Mesodermal cell (in vitro differentiated cells): ENCODE measurements at regions not wholly inside any gene's neighbourhood (a gene's known extent, or its start where the extent isn't known, plus 50 kb on each side); places are given as distances from the start of the nearest gene placed in this dataset.
"Not testable (repeated sequence)": the region's sequence is repeated elsewhere in the genome, so short reads cannot be mapped to it uniquely, and the experiment has no call there.

Source experiments
- H3K27ac ChIP-seq: 2 replicates; pipeline ENCODE4 v1.7.0; 2013; ENCODE audit warnings: mild to moderate bottlenecking, low read depth, low read length, moderate library complexity; ENCODE audit not compliant: severe bottlenecking
- H3K36me3 ChIP-seq: 2 replicates; pipeline ENCODE4 v1.7.1; 2013; ENCODE audit warnings: mild to moderate bottlenecking, low read length, moderate library complexity; ENCODE audit not compliant: control insufficient read depth, insufficient read depth
- H3K4me1 ChIP-seq: one replicate; pipeline ENCODE4 v1.7.1; 2013; ENCODE audit warnings: mild to moderate bottlenecking, low read length; ENCODE audit not compliant: insufficient read depth, control insufficient read depth, poor library complexity, severe bottlenecking
- H3K4me3 ChIP-seq: 2 replicates; pipeline ENCODE4 v1.7.0; 2013; ENCODE audit warnings: low read length, control low read depth, mild to moderate bottlenecking; ENCODE audit not compliant: insufficient read depth, poor library complexity, severe bottlenecking; ENCODE audit errors: extremely low read depth
- H3K9me3 ChIP-seq: 2 replicates; pipeline ENCODE4 v1.7.1; 2013; ENCODE audit warnings: mild to moderate bottlenecking, low read length, moderate library complexity; ENCODE audit not compliant: control insufficient read depth
- WGBS, 2 experiments: methylation state at CpG; one replicate each; pipeline ENCODE4 v1.1.5; 2013; ENCODE audit warnings: missing lambda C conversion rate in 2 of 2; ENCODE audit not compliant: insufficient coverage in 2 of 2; 5-methylcytosine and 5-hydroxymethylcytosine counted together

DNA sequence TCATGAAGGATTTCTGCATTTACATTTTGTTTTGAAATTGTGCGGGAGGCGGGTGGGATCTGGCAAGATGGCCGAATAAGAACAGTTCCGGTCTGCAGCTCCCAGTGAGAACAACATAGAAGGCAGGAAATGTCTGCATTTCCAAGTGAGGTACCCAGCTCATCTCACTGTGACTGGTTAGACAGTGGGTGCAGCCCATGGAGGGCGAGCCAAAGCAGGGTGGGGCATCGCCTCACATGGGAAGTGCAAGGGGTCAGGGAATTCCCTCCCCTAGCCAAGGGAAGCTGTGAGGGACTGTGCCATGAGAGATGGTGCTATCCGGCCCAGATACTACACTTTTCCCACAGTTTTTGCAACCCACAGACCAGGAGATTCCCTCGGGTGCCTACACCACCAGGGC is 215.0 kb upstream of the USP24 start:
- WGBS, 2 experiments: 92 to 93% methylated on average over 6 to 7 of the region's 8 CpGs
- not testable (repeated sequence) for H3K9me3 ChIP-seq, H3K27ac ChIP-seq, H3K4me3 ChIP-seq, H3K36me3 ChIP-seq
- H3K4me1 ChIP-seq: peaks cover 30% of the 10 kb centered on the region

DNA sequence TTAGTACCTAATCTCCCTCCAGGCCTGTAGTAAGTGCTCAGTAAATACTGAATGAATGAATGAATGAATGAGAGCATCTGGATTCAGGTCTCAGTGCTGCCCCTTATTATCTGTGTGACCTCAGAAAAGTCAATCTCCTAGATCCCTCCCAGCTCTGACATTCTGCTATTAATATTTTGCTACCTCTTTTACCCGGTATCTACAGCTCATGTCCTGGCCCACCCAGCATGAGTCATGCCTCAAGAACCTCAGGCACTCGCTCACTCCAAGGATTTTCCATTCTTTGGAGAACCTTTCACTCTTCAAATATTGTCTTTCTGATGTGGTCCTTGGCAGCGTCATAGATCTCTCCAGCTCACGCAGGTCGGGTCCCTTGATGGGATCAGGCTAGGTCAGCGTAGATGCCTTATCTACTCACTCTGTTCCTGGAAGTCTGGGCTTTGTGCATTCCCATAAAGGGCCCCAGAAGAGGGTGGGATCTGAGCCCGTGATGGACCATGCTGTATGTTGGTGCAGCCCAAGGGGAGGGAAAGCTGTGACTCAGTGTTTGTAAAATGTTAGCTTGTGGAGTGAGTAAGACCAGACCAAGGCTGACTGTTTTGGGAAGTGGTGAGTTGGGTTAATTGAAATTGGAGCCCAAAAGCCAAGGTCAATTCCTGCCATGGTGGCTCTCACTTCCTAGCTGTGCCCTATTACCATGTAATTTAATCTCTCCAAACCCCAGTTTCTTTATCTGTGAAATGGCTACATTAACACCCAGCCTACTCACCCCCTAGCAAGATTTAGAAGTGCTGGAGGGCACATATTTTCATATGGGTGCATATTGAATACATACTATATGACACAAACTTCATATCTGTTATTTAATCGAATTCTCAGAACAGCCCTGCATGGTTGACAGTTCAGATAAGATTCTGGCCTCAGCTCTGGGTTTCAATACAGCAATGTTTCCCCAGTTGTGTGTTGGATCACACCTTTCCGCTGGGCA is 214.1 kb upstream of the USP24 start:
- Histone ChIP-seq H3K36me3 (no peaks in the 10 kb centered on the region), H3K4me1 (peaks cover 30% of the 10 kb centered on the region), H3K4me3 (no peak overlapping the region), H3K9me3 (no peaks in the 10 kb centered on the region), H3K27ac (peak overlapping the region; percentile 88)
- WGBS, 2 experiments: 53 to 56% methylated on average over 8 to 9 of the region's 9 CpGs

DNA sequence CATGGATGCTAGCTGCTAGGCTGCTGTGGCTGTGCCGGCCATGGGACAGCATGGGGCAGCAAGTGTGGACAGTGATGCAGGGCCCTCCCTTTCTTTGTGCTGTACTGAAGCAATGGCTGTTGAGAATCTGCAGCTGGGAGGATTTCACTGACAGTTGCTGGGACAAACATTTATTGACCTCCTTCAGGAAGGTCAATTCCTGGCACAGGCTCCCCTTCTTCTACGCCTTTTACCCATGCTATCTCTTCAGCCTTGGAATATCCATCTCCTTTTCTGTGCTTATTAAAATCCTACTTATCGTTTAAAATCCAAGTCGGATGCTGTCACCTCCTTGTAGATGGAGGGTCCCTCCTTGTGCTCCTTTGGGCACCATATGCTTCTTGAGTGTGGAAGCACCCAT is 213.1 kb upstream of the USP24 start:
- Histone ChIP-seq H3K27ac (peak overlapping the region; percentile 88), H3K9me3 (no peaks in the 10 kb centered on the region), H3K4me3 (no peak overlapping the region), H3K4me1 (peaks cover 30% of the 10 kb centered on the region), H3K36me3 (no peaks in the 10 kb centered on the region)
- WGBS, 2 experiments: 94 to 95% methylated on average over 3 to 4 of the region's 4 CpGs

DNA sequence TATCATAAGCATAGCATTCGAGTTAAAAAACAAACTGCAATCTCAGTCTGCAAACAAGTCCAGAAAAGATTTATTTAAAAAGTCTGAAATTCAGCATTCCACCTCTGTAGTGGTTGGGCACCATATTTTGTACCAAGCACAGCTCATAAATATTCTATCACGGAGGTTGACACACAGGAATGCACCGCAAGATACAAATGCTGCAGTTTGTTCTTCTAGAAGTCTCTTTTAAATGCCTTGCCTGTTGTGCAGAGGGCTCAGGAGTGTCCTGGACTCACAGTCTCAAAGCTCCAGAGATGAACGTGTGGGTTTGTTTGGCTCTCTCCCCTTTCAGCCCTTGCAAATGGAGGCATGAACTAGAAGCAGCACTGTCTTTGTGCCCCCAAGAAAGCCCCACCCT is 212.4 kb upstream of the USP24 start:
- H3K27ac ChIP-seq: peak overlapping the region; percentile 88
- H3K9me3 ChIP-seq: no peaks in the 10 kb centered on the region
- peaks cover 30% of the 10 kb centered on the region for H3K4me1 ChIP-seq
- H3K36me3 ChIP-seq: no peaks in the 10 kb centered on the region
- 86 to 95% methylated on average over 3 of the region's 4 CpGs for WGBS, 2 experiments
- no peak overlapping the region for H3K4me3 ChIP-seq

DNA sequence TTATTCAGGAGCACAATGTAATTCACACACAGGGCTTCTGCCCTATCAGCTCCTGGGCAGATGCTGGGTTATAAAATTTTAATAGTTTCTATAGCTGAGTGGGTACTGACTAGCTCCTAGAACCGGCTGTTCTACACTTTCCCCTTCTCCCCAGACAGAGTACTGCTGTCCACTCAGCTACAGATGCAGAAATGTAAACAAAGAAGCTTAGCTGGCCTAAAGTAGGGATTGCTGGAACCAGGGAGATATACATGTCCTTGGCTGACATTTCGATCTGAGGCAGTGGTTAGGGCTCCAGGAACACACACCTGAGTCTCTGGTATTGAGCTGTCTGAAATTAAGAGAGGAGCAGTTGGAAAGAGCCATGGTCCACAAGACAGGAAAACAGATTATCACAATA is 211.5 kb upstream of the USP24 start:
- Histone ChIP-seq H3K4me1 (peaks cover 30% of the 10 kb centered on the region), H3K27ac (no peak overlapping the region)

DNA sequence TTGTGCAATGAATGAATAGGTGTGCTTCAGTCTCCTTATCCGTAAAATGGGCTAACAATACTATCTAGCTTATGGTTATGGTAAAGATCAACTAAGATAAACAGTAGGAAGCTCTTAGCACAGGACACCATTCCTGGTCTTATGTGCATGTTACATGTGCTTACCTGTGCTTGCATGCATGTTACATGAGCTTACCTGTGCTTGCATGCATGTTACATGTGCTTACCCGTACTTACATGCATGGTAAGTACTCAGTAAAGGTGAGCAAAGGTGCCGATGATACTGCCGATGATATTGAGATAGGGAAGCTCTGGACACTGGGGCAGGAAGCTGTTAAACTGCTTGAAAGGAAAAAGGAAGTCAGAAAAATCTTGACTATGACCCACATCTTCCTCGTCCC is 211.0 kb upstream of the USP24 start:
- Histone ChIP-seq H3K9me3 (no peaks in the 10 kb centered on the region), H3K36me3 (no peaks in the 10 kb centered on the region), H3K4me3 (no peak overlapping the region), H3K4me1 (peaks cover 30% of the 10 kb centered on the region), H3K27ac (no peak overlapping the region)
- 94 to 96% methylated on average over 3 to 4 of the region's 5 CpGs for WGBS, 2 experiments

More for the DNA sequence above, 211.5 kb upstream of the USP24 start:
- no peak overlapping the region for H3K4me3 ChIP-seq
- no peaks in the 10 kb centered on the region for H3K9me3 ChIP-seq
- H3K36me3 ChIP-seq: no peaks in the 10 kb centered on the region
- 100% methylated on average over 1 of the region's 2 CpGs for WGBS, 2 experiments

DNA sequence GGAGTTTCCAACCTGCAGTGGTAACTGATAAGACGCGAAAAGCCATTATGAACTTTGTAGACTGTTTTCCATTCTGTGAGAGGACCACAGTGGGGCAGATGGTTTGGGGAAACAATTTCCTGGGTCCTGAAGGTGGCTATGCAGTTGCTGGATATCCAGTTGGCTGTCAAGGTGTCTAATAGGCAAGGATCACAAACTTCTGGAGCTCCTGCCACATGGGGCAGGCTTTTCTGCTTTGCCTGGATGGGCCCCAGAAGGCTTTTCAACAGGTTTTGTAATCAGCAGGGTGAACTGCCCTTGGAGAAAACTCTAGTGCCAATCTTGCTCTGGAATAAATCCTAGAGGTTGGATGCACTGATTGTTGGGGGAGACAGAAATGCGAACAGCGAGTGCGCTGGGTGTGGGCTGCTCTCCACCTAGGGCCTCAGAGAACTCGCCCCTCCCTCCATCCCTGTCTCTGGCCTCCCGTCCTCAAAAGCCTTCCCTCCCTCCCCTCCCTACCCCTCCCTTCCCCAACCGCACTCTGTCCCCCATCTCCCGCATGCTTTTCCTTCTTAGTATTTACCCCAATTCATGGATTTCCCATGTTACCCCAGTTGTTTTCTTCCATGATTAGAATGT is 210.3 kb upstream of the USP24 start:
- Histone ChIP-seq H3K36me3 (no peaks in the 10 kb centered on the region), H3K4me1 (peaks cover 25% of the 10 kb centered on the region), H3K27ac (no peak overlapping the region), H3K9me3 (no peaks in the 10 kb centered on the region), H3K4me3 (no peak overlapping the region)
- WGBS, 2 experiments: 90 to 100% methylated on average over 5 of the region's 9 CpGs

DNA sequence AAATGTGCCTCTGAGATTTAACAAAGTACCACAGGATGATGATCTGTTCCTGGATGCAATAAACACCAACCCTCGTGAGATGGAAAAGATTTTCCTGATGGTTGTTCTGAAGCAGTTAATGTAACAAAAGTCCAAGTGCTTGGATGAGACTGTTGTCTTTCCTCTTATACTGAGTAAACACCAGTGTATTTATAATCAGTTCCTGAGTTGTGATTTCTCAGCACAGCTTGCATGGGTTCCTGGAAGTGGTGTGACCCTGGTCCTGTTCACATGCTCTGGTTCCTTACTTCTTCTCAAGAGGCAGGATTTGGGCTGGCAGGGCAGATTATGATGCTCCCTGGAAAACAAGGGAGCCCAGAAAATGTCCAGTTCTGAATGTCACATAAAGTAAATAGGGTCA is 208.2 kb upstream of the USP24 start:
- WGBS, 2 experiments: 100% methylated on average over 1 of the region's 1 CpG; no CpG with 5 or more reads in 1 of the 2 experiments
- no peaks in the 10 kb centered on the region for H3K36me3 ChIP-seq
- no peak overlapping the region for H3K4me3 ChIP-seq
- peaks cover 10% of the 10 kb centered on the region for H3K4me1 ChIP-seq
- no peaks in the 10 kb centered on the region for H3K9me3 ChIP-seq
- no peak overlapping the region for H3K27ac ChIP-seq

DNA sequence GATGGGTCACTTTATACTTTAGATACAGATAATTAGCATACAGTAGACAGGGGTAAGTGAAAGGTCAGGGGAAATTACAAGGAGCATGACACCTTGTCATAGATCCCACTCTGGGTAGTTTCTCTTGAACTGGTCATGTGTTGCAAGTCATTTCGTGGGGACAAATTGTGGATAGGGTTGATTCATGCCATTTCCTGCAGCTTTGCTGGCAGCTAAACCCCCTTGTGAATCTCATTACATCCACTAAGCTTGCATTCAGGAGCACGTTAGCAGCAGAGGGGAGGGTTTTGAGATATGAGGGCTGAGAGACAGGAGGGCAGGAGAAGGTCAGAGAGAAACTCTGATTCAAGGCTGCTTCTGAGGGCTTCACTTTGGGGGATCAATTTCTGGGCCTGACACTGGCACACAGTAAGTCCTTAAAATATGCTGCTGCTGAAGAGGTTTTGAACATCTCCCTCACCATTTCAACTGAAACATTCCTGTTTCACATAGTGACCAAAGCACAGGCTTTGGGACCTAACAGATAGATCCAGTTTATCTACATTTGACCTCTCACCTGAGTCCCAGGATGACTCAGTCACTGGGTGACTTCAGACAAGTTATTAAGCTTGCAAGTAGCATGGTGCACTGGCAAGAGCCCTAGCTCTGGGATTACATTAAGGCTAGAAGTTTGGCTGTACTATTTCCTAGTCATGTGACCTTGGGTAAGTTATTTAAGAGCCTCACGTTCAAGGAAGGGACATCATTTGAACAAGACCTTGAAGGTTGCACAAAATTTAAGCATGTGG is 206.0 kb upstream of the USP24 start:
- 80 to 95% methylated on average over 1 to 2 of the region's 3 CpGs for WGBS, 2 experiments
- Histone ChIP-seq H3K4me1 (no peaks in the 10 kb centered on the region), H3K27ac (no peak overlapping the region), H3K36me3 (no peaks in the 10 kb centered on the region), H3K4me3 (no peak overlapping the region), H3K9me3 (no peaks in the 10 kb centered on the region)

DNA sequence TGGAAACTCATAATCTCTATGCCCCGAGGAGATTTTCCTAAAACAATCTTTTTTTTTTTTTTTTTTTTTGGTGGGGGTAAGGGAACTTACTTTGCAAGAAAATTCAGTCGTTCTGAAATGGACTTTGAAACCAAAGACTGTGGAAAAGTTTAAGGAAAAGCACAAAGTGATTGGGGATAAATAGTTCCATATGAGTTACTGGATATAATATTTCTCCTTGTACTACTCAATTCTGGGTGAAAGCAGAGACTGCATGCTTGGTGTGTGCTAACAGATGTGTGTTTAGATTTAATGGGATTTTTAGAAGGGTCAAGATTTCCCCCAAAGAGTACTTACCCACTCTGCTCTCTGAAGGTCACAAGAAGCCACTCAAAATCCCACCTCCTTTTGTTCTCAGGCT is 204.9 kb upstream of the USP24 start:
- H3K9me3 ChIP-seq: no peaks in the 10 kb centered on the region
- WGBS, 2 experiments: 60% methylated on average over 1 of the region's 2 CpGs; no CpG with 5 or more reads in 1 of the 2 experiments
- no peak overlapping the region for H3K27ac ChIP-seq
- H3K36me3 ChIP-seq: no peaks in the 10 kb centered on the region
- no peaks in the 10 kb centered on the region for H3K4me1 ChIP-seq
- no peak overlapping the region for H3K4me3 ChIP-seq
